Heart left ventricle (tissue), 13 donors: ENCODE measurements at regions not wholly inside any gene's neighbourhood (a gene's known extent, or its start where the extent isn't known, plus 50 kb on each side); places are given as distances from the start of the nearest gene placed in this dataset.

Experiments used
- CTCF ChIP-seq, 12 donors: fragments of 200-600 bp; sonication (generic) in 4 of 12; IDR thresholded peaks; one replicate each; pipeline versions ENCODE4 v1.5.0 to v1.8.0; 2018 to 2022; ENCODE audit warnings: antibody characterized with exemption in 12 of 12, mild to moderate bottlenecking in 5 of 12
- POLR2A ChIP-seq, 2 donors: fragments of 450-650 bp; IDR thresholded peaks; one replicate each; pipeline ENCODE4 v1.6.1; 2017; ENCODE audit warnings: antibody characterized with exemption in 2 of 2, mild to moderate bottlenecking in 2 of 2, moderate library complexity in 2 of 2
- donor health status: ischemic (EF 13 %, LVEDD 7.1; RV severe dilation, severe dysfunction).
- donor health status: DM: no; HTN: yes; CAD: no.
- donor health status: DM: no; HTN: no; CAD: no.
- donor health status: ischemic (EF 25% LVEDD 6.9; RV normal size, moderate dysfunction).
- donor health status: ischemic (EF 25% LVEDD 5.7; RV mildly dilated, moderate dysfunction).
- donor health status: ischemic (EF 35%, LVEDD 5.7; RV mildly dilated, moderate dysfunction).
- donor health status: nonischemic (EF 11% LVEDD 7.7; RV severe dilation, severe dysfunction).
- donor health status: DM: yes; HTN: yes; CAD: no.
- donor health status: PGD.
- donor health status: ischemic (EF 29% LVEDD 5.4; RV normal size, mild dysfunction).
- donor health status: nonischemic (EF 23%, LVEDD 6.1; RV moderate dilation, normal function).

GRCh38 chrX:19291086-19291485, 52.6 kb upstream of the PDHA1 start:
- TF ChIP-seq CTCF (IDR thresholded peaks at IDR 0.05) (no peak), POLR2A (IDR thresholded peaks at IDR 0.05) (no peak)
